NCI-H345 treated with DMSO at 0.1 percent for 48 hours (cell line): ENCODE measurements at regions not wholly inside any gene's neighbourhood (a gene's known extent, or its start where the extent isn't known, plus 50 kb on each side); places are given as distances from the start of the nearest gene placed in this dataset.
A peak's percentile ranks its signal among the peaks of the same experiment; 100 is the strongest.

Experiments
- DNase-seq: peaks from one replicate; lab custom pipeline; 2025; ENCODE audit not compliant: unreplicated experiment; lab: John Stamatoyannopoulos, UW

DNA sequence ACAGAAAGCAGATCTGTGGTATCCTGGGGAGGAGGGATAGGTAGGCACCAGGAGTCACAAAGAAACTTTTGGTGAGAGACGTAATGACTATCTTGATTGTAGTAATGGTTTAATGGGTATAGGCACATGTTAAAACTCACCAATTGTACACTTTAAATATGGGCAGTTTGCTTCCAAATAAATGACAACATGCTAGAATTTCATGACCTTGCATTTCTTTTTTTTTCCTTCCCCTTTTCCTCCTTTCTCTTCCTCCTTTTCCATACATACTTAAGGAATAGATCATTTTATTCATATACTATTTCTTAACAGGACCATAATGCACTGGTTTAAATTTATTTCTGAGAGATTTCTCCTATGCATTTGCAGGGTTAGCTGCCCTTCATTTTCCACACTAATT lies 341.8 kb downstream of the TMEM182 start:
- no peak for DNase-seq

DNA sequence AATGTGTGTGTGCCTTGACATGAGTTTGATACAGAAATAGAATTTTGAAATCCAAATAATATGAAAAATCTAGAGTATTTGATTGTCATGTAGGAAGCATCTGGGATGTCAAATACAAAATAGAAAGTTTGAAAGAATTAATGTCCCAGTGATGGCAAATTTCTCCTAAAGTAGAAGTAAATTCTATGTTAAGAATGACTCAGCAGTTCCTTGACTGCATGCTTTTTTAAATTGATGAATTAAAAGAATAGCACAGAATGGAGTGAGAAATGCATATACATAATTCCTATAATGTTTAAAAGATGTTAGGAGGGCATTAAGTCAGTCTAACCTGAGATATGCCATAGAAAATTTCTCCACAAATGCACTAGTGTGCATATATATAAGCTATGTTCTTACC lies 357.5 kb downstream of the TMEM182 start:
- no peak for DNase-seq

- DNase-seq = no peak
Measured at GRCh38 chr2:103121106-103121505, 359.3 kb downstream of the TMEM182 start.

DNA sequence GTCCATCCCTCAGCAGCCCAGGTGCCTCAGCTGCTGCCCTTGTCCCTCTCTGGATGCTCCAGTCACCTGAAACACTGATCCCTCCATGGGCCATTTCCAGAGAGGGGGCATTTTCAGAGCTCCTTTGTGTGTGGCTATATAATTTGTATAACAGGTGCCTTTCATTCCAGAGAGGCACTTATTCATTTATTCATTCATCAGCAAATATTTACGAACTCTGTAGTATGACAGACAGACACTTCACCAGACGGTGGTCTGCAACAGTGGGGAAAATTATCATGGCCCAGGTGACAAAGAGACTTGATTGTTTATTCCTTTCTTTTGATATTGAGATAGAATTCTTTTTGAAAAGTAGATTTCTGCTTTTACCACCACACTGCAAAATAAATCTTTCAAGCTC lies 361.7 kb downstream of the TMEM182 start:
- DNase-seq = peak; percentile 21

DNA sequence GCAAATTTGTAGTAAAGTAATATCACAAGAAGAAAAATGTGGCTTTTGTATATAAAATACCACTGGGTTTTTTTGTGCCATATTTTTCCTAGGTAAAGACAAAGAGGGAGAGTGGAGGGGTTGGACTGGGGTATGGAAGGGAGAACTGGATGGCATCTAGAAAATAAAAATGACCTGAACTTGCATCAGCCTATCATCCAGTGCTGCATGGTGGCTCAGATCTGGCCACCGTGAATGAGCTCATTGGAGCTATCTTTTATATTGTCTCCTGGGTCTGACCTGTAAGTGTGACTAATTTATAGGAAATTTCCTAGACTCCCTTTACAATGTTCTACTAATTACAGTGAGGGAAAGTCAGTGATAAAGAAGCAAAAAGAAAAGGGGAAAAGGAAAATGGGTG lies 369.0 kb downstream of the TMEM182 start:
- no peak for DNase-seq

GRCh38 chr2:103132536-103133217 lies 370.8 kb downstream of the TMEM182 start:
- DNase-seq = no peak

GRCh38 chr2:103135679-103136078 lies 373.8 kb downstream of the TMEM182 start:
- DNase-seq = no peak

GRCh38 chr2:103138123-103138901 lies 376.5 kb downstream of the TMEM182 start:
- no peak for DNase-seq

DNA sequence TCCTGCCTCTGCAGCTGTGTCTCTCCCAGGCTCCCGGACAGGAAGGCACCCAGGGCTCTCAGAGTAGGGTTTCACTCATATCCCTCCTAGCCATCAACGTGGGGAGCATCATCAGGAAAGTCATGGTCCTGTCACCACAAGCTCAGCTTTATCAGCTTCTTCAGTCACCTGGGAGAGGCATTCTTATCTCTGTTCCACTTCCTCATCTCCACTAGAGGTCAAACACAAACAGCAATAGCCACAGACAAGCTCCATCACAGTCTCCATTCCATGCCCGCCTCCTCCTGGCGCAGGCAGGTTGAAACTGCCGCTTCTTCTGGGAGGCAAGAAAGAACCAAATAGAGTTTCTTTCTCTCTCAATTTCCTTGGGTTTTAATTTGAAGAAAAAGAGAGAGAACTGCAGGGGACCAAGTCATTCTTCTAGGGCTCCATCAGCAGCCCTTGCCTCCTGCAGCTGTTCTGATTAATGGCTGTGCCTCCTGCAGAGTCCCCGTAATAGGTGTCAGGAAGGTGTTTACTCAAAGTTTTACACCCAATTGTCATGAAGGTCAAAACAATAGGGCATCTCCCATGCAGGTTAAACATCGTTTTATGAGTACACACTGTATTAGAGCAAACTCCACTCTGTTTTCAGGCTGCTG lies 377.9 kb downstream of the TMEM182 start:
- peak; percentile 13 for DNase-seq

- DNase-seq = no peak
Measured at GRCh38 chr2:103144837-103145236, 383.0 kb downstream of the TMEM182 start.

DNA sequence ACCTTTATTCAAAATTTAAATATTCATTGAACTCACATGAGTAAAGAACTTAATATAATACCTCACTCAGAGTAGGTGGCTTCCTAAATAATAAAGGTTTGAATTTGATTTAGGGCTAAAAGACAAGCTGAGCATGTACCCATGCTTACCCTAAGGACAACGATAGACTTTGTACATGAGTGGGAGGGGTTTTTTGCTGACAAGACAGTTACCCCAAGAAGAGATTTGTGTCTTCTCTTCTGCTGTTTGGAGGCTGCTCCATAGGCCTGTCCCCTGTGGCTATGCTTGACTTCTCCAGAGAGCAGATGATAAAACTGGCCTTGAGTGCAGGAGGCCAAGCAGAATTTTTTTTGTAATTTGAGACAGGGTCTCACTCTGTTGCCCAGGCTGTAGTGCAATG lies 383.9 kb downstream of the TMEM182 start:
- DNase-seq = no peak

- no peak for DNase-seq
Measured at GRCh38 chr2:103151046-103151445, 389.2 kb downstream of the TMEM182 start.

DNA sequence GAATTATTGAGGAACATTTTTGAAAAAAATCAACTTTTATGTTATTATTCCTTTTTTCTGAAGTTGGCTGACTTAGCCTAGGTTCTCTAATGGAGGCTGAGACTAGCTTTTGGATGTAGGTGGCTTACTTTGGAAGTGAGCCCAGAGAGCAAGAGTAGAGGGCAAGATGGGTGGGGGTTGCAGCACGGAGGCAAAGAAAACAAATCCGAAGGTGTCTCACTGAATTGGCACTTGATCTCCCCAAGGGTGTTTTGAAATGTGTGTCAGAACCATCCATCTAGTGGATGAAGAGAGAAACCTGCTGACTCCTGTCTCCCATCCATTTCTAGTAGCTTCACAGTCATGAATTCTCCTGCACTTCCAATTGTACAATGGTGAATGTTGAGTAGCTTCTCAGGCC lies 390.7 kb downstream of the TMEM182 start:
- DNase-seq = no peak

DNA sequence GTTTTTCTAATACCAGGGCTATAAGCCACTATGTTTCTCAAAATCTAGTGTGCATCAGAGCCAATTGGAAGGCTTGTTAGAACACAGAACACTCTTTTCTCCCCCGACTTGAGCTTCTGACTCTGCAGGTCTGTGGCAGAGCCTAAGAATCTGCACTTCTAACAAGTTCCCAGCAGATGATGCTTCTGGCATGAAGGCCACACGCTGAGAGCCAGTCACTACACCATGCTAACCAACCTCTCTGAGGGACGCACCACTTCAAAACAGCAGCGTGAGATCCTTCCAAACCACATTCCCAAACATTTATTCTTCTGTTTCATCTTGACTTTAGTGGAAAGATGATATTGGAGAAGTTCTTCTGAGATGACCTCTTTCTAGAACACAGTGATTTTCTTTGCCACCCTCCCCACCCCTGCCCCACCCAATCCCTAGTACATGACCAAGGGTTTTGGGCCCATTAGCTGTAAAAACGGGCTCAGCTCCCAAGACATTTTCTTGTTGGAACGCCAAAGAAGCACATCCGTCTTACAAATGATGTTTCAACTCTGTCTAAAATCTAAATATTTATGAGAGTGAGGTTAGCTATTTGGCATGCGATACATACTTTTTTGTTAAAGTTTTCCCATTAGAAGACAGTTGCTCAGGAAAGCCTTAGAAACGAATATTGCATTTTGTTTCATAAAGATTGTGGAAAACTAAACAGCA lies 391.9 kb downstream of the TMEM182 start:
- no peak for DNase-seq

DNA sequence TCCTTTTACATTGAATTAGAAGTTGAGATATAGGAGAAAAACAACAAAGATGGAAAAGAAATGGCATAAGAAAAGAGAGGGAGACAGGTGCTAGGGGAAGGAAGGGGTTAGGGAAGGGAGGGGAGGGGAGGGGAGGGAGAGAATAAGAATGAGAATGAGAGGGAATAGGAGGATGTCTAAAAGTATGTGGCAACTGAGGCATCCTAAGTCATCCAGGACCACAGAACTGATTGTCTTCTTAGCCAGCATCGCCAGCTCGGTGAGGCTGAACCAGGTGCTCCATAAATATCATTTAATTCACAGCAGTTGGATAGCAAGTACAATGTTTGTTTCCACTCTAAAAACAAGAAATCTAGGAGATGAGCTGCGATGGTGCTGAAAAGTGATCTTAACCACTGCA lies 393.5 kb downstream of the TMEM182 start:
- DNase-seq = no peak

DNA sequence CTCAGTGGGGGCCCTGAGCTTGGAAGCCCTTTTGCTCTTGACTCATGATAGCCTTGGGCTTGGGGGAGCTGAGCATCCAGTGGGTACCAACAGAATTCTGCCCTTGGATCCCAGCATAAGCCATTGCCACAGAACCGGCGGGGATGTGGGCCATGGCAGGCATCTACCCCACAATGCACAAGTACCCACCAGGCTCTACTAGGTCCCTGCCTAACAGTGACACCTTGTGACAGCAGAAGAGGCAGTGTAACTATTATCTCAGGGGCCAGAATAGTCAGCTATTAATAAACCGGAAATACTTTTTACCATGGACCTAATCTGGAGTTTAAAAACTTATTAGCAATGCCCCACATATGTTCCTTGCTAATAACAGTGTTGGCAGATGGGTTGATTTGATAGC lies 397.2 kb downstream of the TMEM182 start:
- DNase-seq = no peak

GRCh38 chr2:103161456-103162289 lies 399.8 kb downstream of the TMEM182 start:
- peak; percentile 55 for DNase-seq

DNA sequence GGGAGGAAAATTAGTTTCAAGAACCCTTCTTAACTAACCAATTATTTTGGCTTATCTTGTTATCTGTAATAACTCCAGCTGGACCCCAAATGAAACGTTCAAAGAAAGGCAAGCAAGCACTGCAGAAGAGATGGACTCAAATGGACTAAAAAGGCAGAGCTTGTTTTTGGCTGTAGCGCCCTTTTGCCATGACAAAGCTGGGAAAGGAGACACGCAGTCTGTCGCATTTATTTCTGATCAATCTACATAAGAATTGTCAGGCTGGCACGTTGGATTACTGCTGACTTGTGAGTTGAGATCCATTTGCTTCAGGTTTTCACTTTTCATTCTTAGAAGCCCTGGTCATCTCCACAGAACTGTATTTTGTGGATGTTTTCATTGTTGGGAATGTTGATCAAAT lies 402.9 kb downstream of the TMEM182 start:
- no peak for DNase-seq

DNA sequence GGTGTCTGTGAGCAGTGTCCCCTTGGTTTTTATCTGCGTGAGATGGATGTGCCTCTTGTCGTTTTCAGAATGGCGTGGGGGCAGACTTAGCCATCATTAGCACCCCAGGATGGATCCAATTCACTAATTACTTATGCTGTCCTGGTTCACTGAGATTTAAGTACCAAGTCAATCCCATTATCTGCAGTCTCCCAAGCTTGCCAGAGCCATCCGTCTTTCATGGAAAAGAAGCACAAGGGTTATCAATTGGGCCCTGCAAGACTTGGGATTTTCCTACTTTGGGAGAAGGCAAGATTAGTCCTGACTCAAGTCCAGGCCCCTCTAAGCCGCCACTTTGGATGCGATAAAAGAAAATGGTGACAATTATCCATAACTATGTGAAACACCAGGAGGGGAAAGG lies 404.0 kb downstream of the TMEM182 start:
- no peak for DNase-seq

GRCh38 chr2:103166456-103167324 lies 404.9 kb downstream of the TMEM182 start:
- no peak for DNase-seq
